GM12874 (cell line): ENCODE measurements at regions not wholly inside any gene's neighbourhood (a gene's known extent, or its start where the extent isn't known, plus 50 kb on each side); places are given as distances from the start of the nearest gene placed in this dataset.

Source experiments
- CTCF ChIP-seq: IDR thresholded peaks from 2 replicates; pipeline ENCODE4 v1.5.1; 2011; ENCODE audit warnings: low read depth, mild to moderate bottlenecking, control low read depth, low read length, moderate library complexity; ENCODE audit not compliant: insufficient read depth

GRCh38 chr18:2146754-2147153 is 424.6 kb downstream of the METTL4 start:
- TF ChIP-seq CTCF, result no peak

GRCh38 chr18:2147476-2148230 is 423.7 kb downstream of the METTL4 start:
- no peak for TF ChIP-seq CTCF

GRCh38 chr18:2148823-2149222 is 422.5 kb downstream of the METTL4 start:
- TF ChIP-seq CTCF, result no peak

GRCh38 chr18:2150566-2150965 is 420.7 kb downstream of the METTL4 start:
- no peak for TF ChIP-seq CTCF

GRCh38 chr18:2154278-2154677 is 417.0 kb downstream of the METTL4 start:
- no peak for TF ChIP-seq CTCF

GRCh38 chr18:2164644-2165550 is 406.4 kb downstream of the METTL4 start:
- TF ChIP-seq CTCF, result no peak

GRCh38 chr18:2168022-2168421 is 403.3 kb downstream of the METTL4 start:
- no peak for TF ChIP-seq CTCF
